Thyroid gland (tissue), 4 donors: ENCODE measurements at regions not wholly inside any gene's neighbourhood (a gene's known extent, or its start where the extent isn't known, plus 50 kb on each side); places are given as distances from the start of the nearest gene placed in this dataset.

Experiments
- POLR2A ChIP-seq, 2 donors: fragments of 450-650 bp; IDR thresholded peaks; one replicate each; pipeline ENCODE4 v1.6.1; 2017; ENCODE audit warnings: antibody characterized with exemption in 2 of 2, mild to moderate bottlenecking in 2 of 2, moderate library complexity in 1 of 2
- TF ChIP-seq, protein P1 (sequence below), 6 experiments: fragments of 200-600 bp in 3 of 6; fragments of 450-650 bp in 3 of 6; sonication (generic) in 3 of 6; IDR thresholded peaks; one replicate each; pipeline ENCODE4 v1.5.1; 2016 to 2019; ENCODE audit warnings: antibody characterized with exemption in 6 of 6, mild to moderate bottlenecking in 2 of 6, inconsistent platforms in 1 of 6, moderate library complexity in 1 of 6

- TF ChIP-seq, protein P1, sequence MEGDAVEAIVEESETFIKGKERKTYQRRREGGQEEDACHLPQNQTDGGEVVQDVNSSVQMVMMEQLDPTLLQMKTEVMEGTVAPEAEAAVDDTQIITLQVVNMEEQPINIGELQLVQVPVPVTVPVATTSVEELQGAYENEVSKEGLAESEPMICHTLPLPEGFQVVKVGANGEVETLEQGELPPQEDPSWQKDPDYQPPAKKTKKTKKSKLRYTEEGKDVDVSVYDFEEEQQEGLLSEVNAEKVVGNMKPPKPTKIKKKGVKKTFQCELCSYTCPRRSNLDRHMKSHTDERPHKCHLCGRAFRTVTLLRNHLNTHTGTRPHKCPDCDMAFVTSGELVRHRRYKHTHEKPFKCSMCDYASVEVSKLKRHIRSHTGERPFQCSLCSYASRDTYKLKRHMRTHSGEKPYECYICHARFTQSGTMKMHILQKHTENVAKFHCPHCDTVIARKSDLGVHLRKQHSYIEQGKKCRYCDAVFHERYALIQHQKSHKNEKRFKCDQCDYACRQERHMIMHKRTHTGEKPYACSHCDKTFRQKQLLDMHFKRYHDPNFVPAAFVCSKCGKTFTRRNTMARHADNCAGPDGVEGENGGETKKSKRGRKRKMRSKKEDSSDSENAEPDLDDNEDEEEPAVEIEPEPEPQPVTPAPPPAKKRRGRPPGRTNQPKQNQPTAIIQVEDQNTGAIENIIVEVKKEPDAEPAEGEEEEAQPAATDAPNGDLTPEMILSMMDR (IDR thresholded peaks at IDR 0.05): no peak
- no peak for TF ChIP-seq POLR2A (IDR thresholded peaks at IDR 0.05)
Measured at GRCh38 chr3:139101396-139101795, 56.7 kb upstream of the PRR23C start.
